ENCODE measurements at regions not wholly inside any gene's neighbourhood (a gene's known extent, or its start where the extent isn't known, plus 50 kb on each side); places are given as distances from the start of the nearest gene placed in this dataset.

DNA sequence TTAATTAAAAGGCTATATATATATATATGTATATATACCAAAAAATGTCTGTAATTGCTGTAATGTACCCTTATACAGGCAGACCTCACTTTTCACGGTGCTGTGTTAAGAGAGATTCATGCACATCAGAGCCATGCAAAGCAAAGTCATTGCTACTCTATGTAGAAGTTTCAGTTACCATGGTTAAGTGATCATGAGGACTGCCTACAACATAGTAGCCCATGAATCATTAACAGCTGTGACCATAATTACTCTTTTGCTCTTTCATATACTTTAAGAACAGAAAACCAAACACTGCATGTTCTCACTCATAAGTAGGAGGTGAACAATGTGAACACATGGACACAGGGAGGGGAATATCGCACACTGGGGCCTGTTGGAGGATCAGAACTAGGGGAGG lies 225.3 kb upstream of the EPHA3 start:
- no peak for TF ChIP-seq CTCF (IDR thresholded peaks at IDR 0.05; ENCODE audit: insufficient read depth, low read length)
- TF ChIP-seq, protein P1, sequence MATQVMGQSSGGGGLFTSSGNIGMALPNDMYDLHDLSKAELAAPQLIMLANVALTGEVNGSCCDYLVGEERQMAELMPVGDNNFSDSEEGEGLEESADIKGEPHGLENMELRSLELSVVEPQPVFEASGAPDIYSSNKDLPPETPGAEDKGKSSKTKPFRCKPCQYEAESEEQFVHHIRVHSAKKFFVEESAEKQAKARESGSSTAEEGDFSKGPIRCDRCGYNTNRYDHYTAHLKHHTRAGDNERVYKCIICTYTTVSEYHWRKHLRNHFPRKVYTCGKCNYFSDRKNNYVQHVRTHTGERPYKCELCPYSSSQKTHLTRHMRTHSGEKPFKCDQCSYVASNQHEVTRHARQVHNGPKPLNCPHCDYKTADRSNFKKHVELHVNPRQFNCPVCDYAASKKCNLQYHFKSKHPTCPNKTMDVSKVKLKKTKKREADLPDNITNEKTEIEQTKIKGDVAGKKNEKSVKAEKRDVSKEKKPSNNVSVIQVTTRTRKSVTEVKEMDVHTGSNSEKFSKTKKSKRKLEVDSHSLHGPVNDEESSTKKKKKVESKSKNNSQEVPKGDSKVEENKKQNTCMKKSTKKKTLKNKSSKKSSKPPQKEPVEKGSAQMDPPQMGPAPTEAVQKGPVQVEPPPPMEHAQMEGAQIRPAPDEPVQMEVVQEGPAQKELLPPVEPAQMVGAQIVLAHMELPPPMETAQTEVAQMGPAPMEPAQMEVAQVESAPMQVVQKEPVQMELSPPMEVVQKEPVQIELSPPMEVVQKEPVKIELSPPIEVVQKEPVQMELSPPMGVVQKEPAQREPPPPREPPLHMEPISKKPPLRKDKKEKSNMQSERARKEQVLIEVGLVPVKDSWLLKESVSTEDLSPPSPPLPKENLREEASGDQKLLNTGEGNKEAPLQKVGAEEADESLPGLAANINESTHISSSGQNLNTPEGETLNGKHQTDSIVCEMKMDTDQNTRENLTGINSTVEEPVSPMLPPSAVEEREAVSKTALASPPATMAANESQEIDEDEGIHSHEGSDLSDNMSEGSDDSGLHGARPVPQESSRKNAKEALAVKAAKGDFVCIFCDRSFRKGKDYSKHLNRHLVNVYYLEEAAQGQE (IDR thresholded peaks at IDR 0.05; ENCODE audit: insufficient replicate concordance, low read depth): no peak
- no peak for TF ChIP-seq GABPA (IDR thresholded peaks at IDR 0.05; ENCODE audit: low read depth)
- no peak for TF ChIP-seq POLR2AphosphoS5 (IDR thresholded peaks at IDR 0.05; ENCODE audit: low read depth)
- TF ChIP-seq SPI1 (IDR thresholded peaks at IDR 0.05; ENCODE audit: borderline replicate concordance, low read depth): no peak
